Effector memory CD8-positive, alpha-beta T cell (primary cell): ENCODE measurements at regions not wholly inside any gene's neighbourhood (a gene's known extent, or its start where the extent isn't known, plus 50 kb on each side); places are given as distances from the start of the nearest gene placed in this dataset.
"Not testable (repeated sequence)": the region's sequence is repeated elsewhere in the genome, so short reads cannot be mapped to it uniquely, and the experiment has no call there.

Experiments
- ATAC-seq: fragments of 150-1000 bp; cut with Tn5 transposase; replicated peaks from 2 replicates; pipeline ENCODE4 v1.10.0; 2021; ENCODE audit warnings: mild to moderate bottlenecking, moderate library complexity
- DNase-seq, 3 experiments: peaks; one replicate each; pipeline ENCODE4 v3.0.0; 2021
- H3K27ac Mint-ChIP-seq, 2 donors: one replicate each; pipeline ENCODE4 v1.8.0; 2022; ENCODE audit warnings: mild to moderate bottlenecking in 2 of 2, mixed read lengths in 2 of 2, moderate library complexity in 2 of 2
- H3K27me3 Mint-ChIP-seq, 2 donors: one replicate each; pipeline ENCODE4 v1.8.0; 2022; ENCODE audit warnings: mixed read lengths in 2 of 2
- H3K36me3 Mint-ChIP-seq: one replicate; pipeline ENCODE4 v1.8.0; 2022; ENCODE audit warnings: mild to moderate bottlenecking, moderate library complexity, mixed read lengths; ENCODE audit not compliant: insufficient read depth
- H3K4me1 Mint-ChIP-seq, 2 donors: one replicate each; pipeline ENCODE4 v1.8.0; 2022; ENCODE audit warnings: low read depth in 2 of 2, mixed read lengths in 2 of 2
- H3K4me3 Mint-ChIP-seq, 2 donors: one replicate each; pipeline ENCODE4 v1.8.0; 2022; ENCODE audit warnings: mild to moderate bottlenecking in 2 of 2, mixed read lengths in 2 of 2, moderate library complexity in 2 of 2
- H3K9me3 Mint-ChIP-seq, 2 donors: one replicate each; pipeline ENCODE4 v1.8.0; 2022; ENCODE audit warnings: mixed read lengths in 2 of 2

DNA sequence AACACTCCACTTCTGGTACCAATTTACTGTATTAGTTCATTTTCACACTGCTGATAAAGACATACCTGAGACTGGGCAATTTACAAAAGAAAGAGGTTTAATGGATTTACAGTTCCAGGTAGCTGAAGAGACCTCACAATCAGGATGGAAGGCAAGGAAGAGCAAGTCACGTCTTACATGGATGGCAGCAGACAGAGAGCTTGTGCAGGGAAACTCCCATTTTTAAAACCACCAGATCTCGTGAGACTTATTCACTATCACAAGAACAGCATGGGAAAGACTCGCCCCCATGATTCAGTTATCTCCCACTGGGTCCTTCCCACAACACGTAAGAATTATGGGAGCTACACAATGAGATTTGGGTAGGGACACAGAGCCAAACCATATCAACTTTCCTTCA lies 119.0 kb downstream of the ZIC4 start:
- H3K27me3 Mint-ChIP-seq, H3K27ac Mint-ChIP-seq, H3K36me3 Mint-ChIP-seq, ATAC-seq, H3K4me3 Mint-ChIP-seq, H3K4me1 Mint-ChIP-seq, DNase-seq, H3K9me3 Mint-ChIP-seq: not testable (repeated sequence)

DNA sequence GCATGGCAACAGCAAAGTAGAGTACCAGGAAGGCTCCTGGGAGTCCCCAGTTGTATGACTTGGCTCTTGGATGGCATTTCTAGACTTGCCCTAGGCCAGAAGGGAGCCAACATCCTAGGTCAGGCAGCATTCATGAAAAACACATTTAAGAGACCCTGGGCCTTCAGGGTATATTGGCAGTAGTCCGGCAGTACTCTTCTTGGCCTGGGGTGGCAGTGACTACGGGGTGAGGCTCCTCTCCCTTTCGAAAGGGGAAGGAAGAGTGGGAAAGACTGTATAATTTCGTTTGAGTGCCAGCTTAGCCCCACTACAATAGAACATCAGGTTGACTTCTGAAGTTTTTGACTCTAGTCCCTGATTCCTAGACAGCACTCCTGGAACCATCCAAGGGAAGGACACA lies 136.4 kb downstream of the ZIC4 start:
- DNase-seq, result no peak
- Mint-ChIP-seq H3K4me3 (no peak overlapping the region), H3K36me3 (no peaks in the 10 kb centered on the region), H3K27me3 (no peaks in the 10 kb centered on the region), H3K27ac (no peak overlapping the region), H3K9me3 (peaks cover 6 to 25% of the 10 kb centered on the region in 2 donors), H3K4me1 (no peaks in the 10 kb centered on the region)
- ATAC-seq, result no peak

DNA sequence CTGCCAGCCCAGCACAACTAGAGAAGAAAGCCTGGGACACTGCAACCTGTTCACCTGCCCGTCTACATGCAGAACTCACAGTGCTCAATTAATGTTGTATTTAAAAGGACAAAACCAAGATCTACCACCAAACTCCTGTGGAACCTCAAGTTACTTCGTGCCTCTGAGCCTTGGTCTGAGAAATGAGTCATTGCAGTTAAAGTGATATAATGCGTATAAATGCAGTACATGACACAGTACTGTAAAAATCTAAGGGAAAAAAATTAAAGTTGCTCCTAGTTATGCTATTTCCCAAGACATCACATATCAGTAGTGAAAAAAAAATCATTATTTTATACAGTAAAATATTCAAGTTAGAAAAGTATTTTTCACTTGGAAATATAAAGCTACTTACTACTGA lies 138.9 kb downstream of the ZIC4 start:
- H3K27me3 Mint-ChIP-seq, result no peaks in the 10 kb centered on the region
- H3K4me1 Mint-ChIP-seq, result no peaks in the 10 kb centered on the region
- peaks cover 6 to 24% of the 10 kb centered on the region in 2 donors for H3K9me3 Mint-ChIP-seq
- no peak overlapping the region for H3K4me3 Mint-ChIP-seq
- no peak overlapping the region for H3K27ac Mint-ChIP-seq
- ATAC-seq (no peak), DNase-seq (no peak)
- H3K36me3 Mint-ChIP-seq, result no peaks in the 10 kb centered on the region

DNA sequence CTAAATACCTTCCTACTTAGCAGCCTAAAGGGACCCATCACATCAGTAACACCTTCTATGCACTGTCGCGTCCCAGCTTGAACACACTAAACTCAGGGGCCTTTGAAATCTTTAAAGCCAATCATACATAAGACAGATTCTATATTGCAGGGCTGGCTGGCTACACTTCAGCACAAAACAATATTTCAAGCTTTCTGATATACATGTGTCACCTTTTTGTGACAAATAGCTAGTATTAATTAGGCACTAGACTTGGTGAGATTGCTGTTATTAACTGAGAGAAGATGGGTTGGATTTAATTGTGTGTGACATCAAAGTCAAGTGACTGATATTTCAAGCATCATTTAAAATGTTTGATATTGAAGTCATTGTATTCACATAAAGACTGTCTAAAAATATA lies 148.4 kb downstream of the ZIC4 start:
- Mint-ChIP-seq H3K27me3 (no peaks in the 10 kb centered on the region), H3K4me3 (no peak overlapping the region), H3K4me1 (no peaks in the 10 kb centered on the region), H3K9me3 (peaks cover 6 to 7% of the 10 kb centered on the region in 2 donors), H3K27ac (no peak overlapping the region), H3K36me3 (no peaks in the 10 kb centered on the region)
- no peak for DNase-seq
- no peak for ATAC-seq

DNA sequence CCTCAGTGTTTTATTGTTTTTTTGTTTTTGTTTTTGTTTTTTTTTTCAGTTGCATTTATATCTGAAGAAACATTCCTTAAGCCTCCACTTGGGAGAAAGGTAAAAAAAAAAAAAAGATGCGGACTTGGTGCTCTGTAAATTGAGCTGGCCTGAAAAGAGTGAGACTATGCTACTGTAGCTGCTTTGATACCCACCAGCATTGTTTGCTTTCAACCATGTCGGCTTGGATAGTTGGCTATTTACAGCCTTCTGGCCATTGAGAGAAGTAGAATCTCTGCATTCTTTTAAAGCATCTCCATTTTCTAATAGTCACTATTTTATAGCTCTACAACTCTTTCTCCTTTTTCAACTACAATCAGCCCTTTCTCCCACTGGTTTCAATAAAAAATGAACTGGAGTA lies 149.6 kb downstream of the ZIC4 start:
- Mint-ChIP-seq H3K4me3 (no peak overlapping the region), H3K9me3 (peaks cover 6 to 7% of the 10 kb centered on the region in 2 donors), H3K27me3 (no peaks in the 10 kb centered on the region), H3K4me1 (no peaks in the 10 kb centered on the region), H3K36me3 (no peaks in the 10 kb centered on the region), H3K27ac (no peak overlapping the region)
- no peak for DNase-seq
- ATAC-seq, result no peak

DNA sequence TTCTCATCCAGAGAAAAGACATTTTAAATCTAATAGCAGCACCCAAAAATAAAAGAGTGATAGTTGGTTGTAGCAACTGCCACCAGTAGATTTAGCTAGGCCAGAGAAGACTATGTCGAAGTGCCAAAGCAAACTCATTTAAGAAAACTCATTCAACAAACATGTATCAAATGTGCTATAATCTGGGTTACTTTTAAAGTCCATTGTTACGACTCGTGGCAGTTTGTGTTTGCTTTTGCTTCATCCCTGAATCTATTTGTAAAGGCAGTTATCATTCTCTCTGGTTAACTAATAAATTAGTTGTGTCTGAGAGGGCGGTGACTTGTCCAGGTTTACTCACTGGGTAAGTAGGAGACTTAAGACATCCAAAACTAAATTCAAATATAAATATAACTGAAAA lies 159.4 kb downstream of the ZIC4 start:
- no peak for ATAC-seq
- Mint-ChIP-seq H3K9me3 (peaks cover 4 to 7% of the 10 kb centered on the region in 2 donors), H3K4me1 (no peaks in the 10 kb centered on the region), H3K36me3 (no peaks in the 10 kb centered on the region), H3K27ac (no peak overlapping the region), H3K27me3 (no peaks in the 10 kb centered on the region), H3K4me3 (no peak overlapping the region)
- no peak for DNase-seq

DNA sequence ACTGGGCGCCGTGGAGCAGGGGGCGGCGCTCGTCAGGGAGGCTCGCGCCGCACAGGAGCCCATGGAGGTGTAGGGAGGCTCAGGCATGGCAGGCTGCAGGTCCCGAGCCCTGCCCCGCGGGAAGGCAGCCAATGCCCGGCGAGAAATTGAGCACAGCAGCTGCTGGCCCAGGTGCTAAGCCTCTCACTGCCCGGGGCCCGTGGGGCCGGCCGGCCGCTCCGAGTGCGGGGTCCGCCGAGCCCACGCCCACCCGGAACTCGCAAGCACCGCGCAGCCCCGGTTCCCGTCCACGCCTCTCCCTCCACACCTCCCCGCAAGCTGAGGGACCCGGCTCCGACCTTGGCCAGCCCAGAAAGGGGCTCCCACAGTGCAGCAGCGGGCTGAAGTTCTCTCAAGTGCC lies 160.7 kb downstream of the ZIC4 start:
- H3K9me3 Mint-ChIP-seq, result not testable (repeated sequence)

DNA sequence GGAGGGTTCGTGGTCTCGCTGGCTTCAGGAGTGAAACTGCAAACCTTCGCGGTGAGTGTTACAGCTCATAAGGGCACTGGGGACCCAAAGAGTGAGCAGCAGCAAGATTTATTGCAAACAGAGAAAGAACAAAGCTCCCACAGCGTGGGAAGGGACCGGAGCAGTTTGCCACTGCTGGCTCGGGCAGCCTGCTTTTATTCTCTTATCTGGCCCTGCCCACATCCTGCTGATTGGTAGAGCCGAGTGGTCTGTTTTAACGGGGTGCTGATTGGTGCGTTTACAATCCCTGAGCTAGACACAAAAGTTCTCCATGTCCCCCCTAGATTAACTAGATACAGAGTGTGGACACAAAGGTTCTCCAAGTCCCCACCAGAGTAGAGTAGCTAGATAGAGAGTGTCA lies 161.3 kb downstream of the ZIC4 start:
- H3K27me3 Mint-ChIP-seq, H3K4me3 Mint-ChIP-seq, H3K9me3 Mint-ChIP-seq, H3K4me1 Mint-ChIP-seq, H3K36me3 Mint-ChIP-seq, ATAC-seq, DNase-seq, H3K27ac Mint-ChIP-seq: not testable (repeated sequence)

More for the DNA sequence above, 160.7 kb downstream of the ZIC4 start:
- DNase-seq, H3K4me3 Mint-ChIP-seq, H3K4me1 Mint-ChIP-seq, H3K27me3 Mint-ChIP-seq, H3K36me3 Mint-ChIP-seq, ATAC-seq, H3K27ac Mint-ChIP-seq: not testable (repeated sequence)

DNA sequence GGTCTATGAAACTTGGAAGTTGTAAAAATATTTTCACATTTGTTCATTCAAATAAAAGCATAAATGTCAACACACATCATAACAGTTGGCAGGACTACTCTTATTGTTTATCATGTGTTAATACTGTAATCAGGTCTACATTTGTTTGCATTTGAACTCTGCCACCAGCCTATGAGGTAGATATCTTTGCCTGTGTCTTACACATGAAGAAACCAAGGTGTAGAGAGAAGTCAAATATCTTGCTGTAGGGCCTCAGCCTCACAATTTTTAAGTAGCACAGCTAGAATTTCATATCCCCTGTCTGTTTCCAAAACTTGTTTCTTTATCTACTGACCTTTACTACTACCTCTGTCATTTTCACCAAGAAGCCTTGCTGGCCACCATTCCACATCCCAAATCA lies 161.9 kb downstream of the ZIC4 start:
- DNase-seq (no peak), ATAC-seq (no peak)
- H3K9me3 Mint-ChIP-seq, result peaks cover 4 to 7% of the 10 kb centered on the region in 2 donors
- no peak overlapping the region for H3K27ac Mint-ChIP-seq
- no peaks in the 10 kb centered on the region for H3K4me1 Mint-ChIP-seq
- H3K27me3 Mint-ChIP-seq, result no peaks in the 10 kb centered on the region
- no peaks in the 10 kb centered on the region for H3K36me3 Mint-ChIP-seq
- no peak overlapping the region for H3K4me3 Mint-ChIP-seq

DNA sequence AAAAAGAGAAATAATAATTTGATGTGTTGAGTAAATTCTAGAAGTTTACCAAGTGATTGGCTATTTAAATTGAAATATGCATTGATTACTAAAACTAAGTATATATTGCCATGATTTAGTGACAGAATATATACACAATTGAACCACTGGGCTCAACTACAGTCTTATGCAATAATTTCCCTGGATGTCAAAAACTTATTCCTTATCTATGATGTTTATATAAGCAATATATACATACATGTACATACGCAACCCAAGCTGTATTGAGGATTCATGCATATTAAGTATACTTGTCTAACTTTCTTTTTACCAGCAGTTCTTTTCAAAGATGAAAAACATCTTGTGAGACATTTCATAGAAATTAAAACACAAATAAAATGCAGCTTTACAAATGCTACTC lies 165.8 kb downstream of the ZIC4 start:
- H3K4me1 Mint-ChIP-seq, result no peaks in the 10 kb centered on the region
- no peaks in the 10 kb centered on the region for H3K36me3 Mint-ChIP-seq
- H3K9me3 Mint-ChIP-seq, result peaks cover 8 to 11% of the 10 kb centered on the region in 2 donors
- no peaks in the 10 kb centered on the region for H3K27me3 Mint-ChIP-seq
- H3K4me3 Mint-ChIP-seq, result no peak overlapping the region
- no peak for ATAC-seq
- H3K27ac Mint-ChIP-seq, result no peak overlapping the region
- DNase-seq, result no peak

DNA sequence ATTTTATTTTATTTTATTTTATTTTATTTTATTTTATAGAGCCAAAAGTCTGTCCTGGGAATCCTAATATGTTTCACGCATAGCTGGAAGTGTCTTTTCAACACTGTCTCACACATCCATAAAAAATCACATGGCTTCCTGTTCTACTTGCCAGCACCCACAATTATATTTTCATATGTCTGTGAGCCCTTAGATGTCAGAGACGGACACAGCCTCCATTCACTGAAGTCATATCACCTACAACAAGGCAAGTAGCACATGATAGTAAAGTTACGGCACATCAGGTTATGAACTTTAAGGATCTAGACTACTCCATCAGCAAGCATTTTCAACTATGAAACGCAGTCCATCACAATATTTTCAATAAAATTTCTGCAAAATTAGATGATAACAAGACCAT lies 168.4 kb downstream of the ZIC4 start:
- DNase-seq (no peak), ATAC-seq (no peak)
- Mint-ChIP-seq H3K4me1 (no peaks in the 10 kb centered on the region), H3K36me3 (no peaks in the 10 kb centered on the region), H3K4me3 (no peak overlapping the region), H3K27ac (no peak overlapping the region), H3K9me3 (peaks cover 11 to 13% of the 10 kb centered on the region in 2 donors), H3K27me3 (no peaks in the 10 kb centered on the region)

DNA sequence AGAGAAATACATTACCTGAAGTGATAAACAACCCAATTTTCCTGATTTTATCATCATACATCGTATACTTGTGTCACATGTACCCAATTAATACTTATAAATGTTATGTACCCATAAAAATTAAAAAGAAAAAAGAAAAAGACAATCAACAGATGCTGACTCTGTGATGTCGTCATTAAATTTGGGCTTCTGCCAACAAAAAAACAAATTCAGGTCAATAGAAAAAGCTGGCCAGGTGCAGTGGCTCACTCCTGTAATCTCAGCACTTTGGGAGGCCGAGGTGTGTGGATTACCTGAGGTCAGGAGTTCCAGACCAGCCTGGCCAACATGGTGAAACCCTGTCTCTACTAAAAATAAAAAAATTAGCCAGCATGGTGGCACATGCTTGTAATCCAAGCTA lies 174.4 kb downstream of the ZIC4 start:
- not testable (repeated sequence) for H3K4me1 Mint-ChIP-seq, H3K36me3 Mint-ChIP-seq, DNase-seq, ATAC-seq, H3K4me3 Mint-ChIP-seq, H3K27ac Mint-ChIP-seq, H3K27me3 Mint-ChIP-seq
- peaks cover 8 to 15% of the 10 kb centered on the region in 2 donors for H3K9me3 Mint-ChIP-seq

DNA sequence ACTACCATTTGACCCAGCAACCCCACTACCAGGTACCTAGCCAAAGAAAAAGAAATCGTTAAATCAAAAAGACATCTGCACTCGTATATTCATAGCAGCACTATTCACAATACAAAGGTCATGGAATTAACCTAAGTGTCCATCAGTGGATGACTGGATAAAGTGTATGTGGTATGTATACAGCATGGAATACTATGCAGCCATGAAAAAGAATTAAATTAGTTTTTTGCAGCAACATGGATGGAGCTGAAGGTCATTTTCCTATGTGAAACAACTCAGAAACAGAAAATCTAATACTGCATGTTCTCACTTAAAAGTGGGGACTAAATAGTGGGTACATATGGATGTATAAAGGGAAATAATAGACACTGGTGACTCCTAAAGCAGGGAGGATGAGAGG lies 175.2 kb downstream of the ZIC4 start:
- no peak overlapping the region for H3K27ac Mint-ChIP-seq
- no peak overlapping the region for H3K4me3 Mint-ChIP-seq
- H3K36me3 Mint-ChIP-seq, result no peaks in the 10 kb centered on the region
- H3K4me1 Mint-ChIP-seq, result no peaks in the 10 kb centered on the region
- ATAC-seq (no peak), DNase-seq (no peak)
- H3K27me3 Mint-ChIP-seq, result no peaks in the 10 kb centered on the region
- H3K9me3 Mint-ChIP-seq, result peaks cover 0 to 9% of the 10 kb centered on the region in 2 donors

DNA sequence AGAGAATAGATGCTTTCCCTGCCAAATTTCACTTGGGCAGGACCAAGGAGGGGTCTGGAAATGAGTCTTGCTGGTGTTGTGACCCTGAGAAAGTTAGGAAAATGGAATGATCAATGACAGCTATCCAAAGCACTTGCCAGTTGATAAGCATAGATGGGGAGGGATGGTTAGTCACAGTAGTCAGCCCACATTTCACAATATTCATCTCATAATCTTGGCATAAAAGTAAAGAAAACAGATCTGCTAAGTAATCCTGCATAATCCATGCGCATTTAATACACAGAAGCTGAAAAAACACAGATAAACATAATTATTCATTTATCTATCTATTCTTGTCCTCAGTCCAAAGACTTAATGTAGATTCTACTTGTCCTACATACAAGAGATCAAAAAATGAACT lies 184.1 kb downstream of the ZIC4 start:
- Mint-ChIP-seq H3K9me3 (peaks cover 0 to under 1% of the 10 kb centered on the region in 2 donors), H3K4me1 (no peaks in the 10 kb centered on the region), H3K4me3 (no peak overlapping the region), H3K36me3 (no peaks in the 10 kb centered on the region), H3K27me3 (no peaks in the 10 kb centered on the region), H3K27ac (no peak overlapping the region)
- ATAC-seq (no peak), DNase-seq (no peak)

DNA sequence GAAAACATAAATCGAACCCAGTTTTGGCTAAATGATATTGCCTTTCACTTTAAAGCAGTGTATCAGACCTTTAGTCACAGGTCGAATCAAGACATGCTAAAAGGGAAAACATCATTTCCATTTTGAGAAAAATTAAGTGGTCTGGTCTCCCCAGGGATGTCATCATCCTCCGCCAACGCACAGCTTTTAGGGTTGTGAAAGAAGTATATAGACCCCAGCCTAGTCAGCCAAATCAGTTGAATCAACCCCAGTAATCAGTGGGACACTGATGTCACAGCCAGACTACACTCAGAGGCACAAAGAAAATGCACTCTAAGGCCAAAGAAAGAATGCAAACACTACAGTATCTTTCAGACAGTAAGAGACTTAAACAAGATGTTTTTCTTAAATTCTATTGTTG lies 187.4 kb downstream of the ZIC4 start:
- DNase-seq (no peak), ATAC-seq (no peak)
- Mint-ChIP-seq H3K4me3 (no peak overlapping the region), H3K36me3 (peaks cover 3% of the 10 kb centered on the region), H3K27me3 (no peaks in the 10 kb centered on the region), H3K27ac (no peak overlapping the region), H3K9me3 (peaks cover 0 to 18% of the 10 kb centered on the region in 2 donors), H3K4me1 (no peaks in the 10 kb centered on the region)
